ENCODE measurements at regions not wholly inside any gene's neighbourhood (a gene's known extent, or its start where the extent isn't known, plus 50 kb on each side); places are given as distances from the start of the nearest gene placed in this dataset.

GRCh38 chr18:77977331-77977730, 727.7 kb downstream of the GALR1 start:
- no peak overlapping the region for H3K27ac ChIP-seq (ENCODE audit: low read depth, low read length, poor library complexity, severe bottlenecking)
- peaks cover 29% of the 10 kb centered on the region for H3K9me3 ChIP-seq (ENCODE audit: low read depth, low read length, poor library complexity, severe bottlenecking)
- DNase-seq (ENCODE audit: low spot score) = no peak
- H3K4me3 ChIP-seq (ENCODE audit: low read depth, low read length, poor library complexity, severe bottlenecking) = no peak overlapping the region
- no peaks in the 10 kb centered on the region for H3K27me3 ChIP-seq (replicated peaks; ENCODE audit: insufficient read depth, low read depth, low read length, poor library complexity)
- BruUV-seq (replicated peaks) = no TSS peak
- no peaks in the 10 kb centered on the region for H3K4me1 ChIP-seq (ENCODE audit: insufficient read depth, low read length, poor library complexity, severe bottlenecking)
- intact Hi-C loops (cut with micrococcal nuclease; ENCODE audit: unreplicated experiment) = no loop called here
- CTCF ChIA-PET = no interaction called here
- POLR2A ChIA-PET (ENCODE audit: low non-redundant PET) = no interaction called here
- TF ChIP-seq CTCF (conservative IDR thresholded peaks at IDR 0.05; ENCODE audit: low read depth, low read length) (no peak), EZH2 (IDR thresholded peaks at IDR 0.05; ENCODE audit: borderline replicate concordance, low read depth, low read length, poor library complexity, severe bottlenecking) (no peak)
- no peaks in the 10 kb centered on the region for H3K36me3 ChIP-seq (ENCODE audit: insufficient read depth, low read length, poor library complexity, severe bottlenecking)

DNA sequence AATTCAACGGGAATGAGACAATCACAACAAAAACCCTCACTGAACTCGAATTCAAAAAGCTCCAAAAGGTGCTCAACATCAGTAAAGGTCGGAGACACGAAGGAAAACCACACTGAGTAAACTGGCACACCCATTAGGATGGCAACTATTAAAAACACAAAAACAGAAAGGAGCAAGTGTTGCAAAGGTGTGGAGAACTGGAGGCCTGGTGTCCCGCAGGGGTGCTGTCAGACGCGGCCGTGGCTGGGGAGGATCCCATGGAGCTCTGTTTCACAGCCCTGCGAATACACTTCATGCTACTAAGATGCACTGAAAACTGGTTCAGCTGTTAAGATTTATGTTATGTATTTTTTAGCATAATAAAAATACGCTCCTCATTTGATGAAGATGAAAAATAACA, 730.6 kb downstream of the GALR1 start:
- intact Hi-C loops (cut with micrococcal nuclease; ENCODE audit: unreplicated experiment) = no loop called here
- ChIA-PET CTCF (interaction anchor here (0.5 kb wide), 1 partner anchor 947 kb away, joined by 3 read pairs; no protein-coding TSS in a partner anchor), POLR2A (ENCODE audit: low non-redundant PET) (no interaction called here)
- Histone ChIP-seq H3K27me3 (replicated peaks; ENCODE audit: insufficient read depth, low read depth, low read length, poor library complexity) (no peaks in the 10 kb centered on the region), H3K4me3 (ENCODE audit: low read depth, low read length, poor library complexity, severe bottlenecking) (no peak overlapping the region), H3K9me3 (ENCODE audit: low read depth, low read length, poor library complexity, severe bottlenecking) (peaks cover 32% of the 10 kb centered on the region), H3K27ac (ENCODE audit: low read depth, low read length, poor library complexity, severe bottlenecking) (no peak overlapping the region), H3K36me3 (ENCODE audit: insufficient read depth, low read length, poor library complexity, severe bottlenecking) (no peaks in the 10 kb centered on the region), H3K4me1 (ENCODE audit: insufficient read depth, low read length, poor library complexity, severe bottlenecking) (no peaks in the 10 kb centered on the region)
- no peak for DNase-seq (ENCODE audit: low spot score)
- no TSS peak for BruUV-seq (replicated peaks)
- TF ChIP-seq EZH2 (IDR thresholded peaks at IDR 0.05; ENCODE audit: borderline replicate concordance, low read depth, low read length, poor library complexity, severe bottlenecking) = no peak
- TF ChIP-seq CTCF (conservative IDR thresholded peaks at IDR 0.05; ENCODE audit: low read depth, low read length) = no peak

- intact Hi-C loops (cut with micrococcal nuclease; ENCODE audit: unreplicated experiment) = no loop called here
- DNase-seq (ENCODE audit: low spot score) = no peak
- Histone ChIP-seq H3K36me3 (ENCODE audit: insufficient read depth, low read length, poor library complexity, severe bottlenecking) (no peaks in the 10 kb centered on the region), H3K27ac (ENCODE audit: low read depth, low read length, poor library complexity, severe bottlenecking) (no peak overlapping the region), H3K4me1 (ENCODE audit: insufficient read depth, low read length, poor library complexity, severe bottlenecking) (no peaks in the 10 kb centered on the region), H3K27me3 (replicated peaks; ENCODE audit: insufficient read depth, low read depth, low read length, poor library complexity) (no peaks in the 10 kb centered on the region), H3K4me3 (ENCODE audit: low read depth, low read length, poor library complexity, severe bottlenecking) (no peak overlapping the region), H3K9me3 (ENCODE audit: low read depth, low read length, poor library complexity, severe bottlenecking) (peaks cover 25% of the 10 kb centered on the region)
- ChIA-PET POLR2A (ENCODE audit: low non-redundant PET) (no interaction called here), CTCF (no interaction called here)
- TF ChIP-seq CTCF (conservative IDR thresholded peaks at IDR 0.05; ENCODE audit: low read depth, low read length) (no peak), EZH2 (IDR thresholded peaks at IDR 0.05; ENCODE audit: borderline replicate concordance, low read depth, low read length, poor library complexity, severe bottlenecking) (no peak)
- no TSS peak for BruUV-seq (replicated peaks)
Measured at GRCh38 chr18:77981874-77982273, 732.2 kb downstream of the GALR1 start.
